ENCODE measurements at regions not wholly inside any gene's neighbourhood (a gene's known extent, or its start where the extent isn't known, plus 50 kb on each side); places are given as distances from the start of the nearest gene placed in this dataset.
"Not testable (repeated sequence)": the region's sequence is repeated elsewhere in the genome, so short reads cannot be mapped to it uniquely, and the experiment has no call there.

DNA sequence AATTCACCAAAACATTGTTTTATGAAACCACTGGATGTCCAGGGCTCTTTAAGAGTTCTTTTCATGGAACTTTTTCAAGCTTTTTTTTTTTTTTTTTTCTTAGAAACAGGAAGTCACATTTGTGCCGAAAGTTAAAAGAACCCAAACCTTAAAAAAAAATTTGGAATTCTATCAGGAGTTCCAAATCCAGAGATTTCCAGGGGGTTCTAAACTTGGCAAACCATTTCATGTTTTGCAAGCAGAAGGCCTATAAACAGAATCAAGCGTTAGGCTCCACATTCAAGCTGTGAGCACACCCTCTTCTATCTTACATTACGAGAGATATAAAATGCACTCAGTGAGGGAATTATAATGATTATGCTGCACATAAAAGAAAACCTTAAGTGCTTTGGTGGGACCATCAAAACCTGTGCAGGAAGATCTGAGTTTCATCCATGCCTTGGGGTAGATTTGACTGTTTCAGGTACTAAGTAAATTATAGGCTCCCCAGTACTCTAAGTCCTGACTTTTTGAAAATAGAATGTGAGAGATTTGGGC, 154.8 kb upstream of the FAR2 start:
- DNase-seq: no peak

- DNase-seq: no peak
Measured at GRCh38 chr12:28996688-28997087, 152.4 kb upstream of the FAR2 start.

DNA sequence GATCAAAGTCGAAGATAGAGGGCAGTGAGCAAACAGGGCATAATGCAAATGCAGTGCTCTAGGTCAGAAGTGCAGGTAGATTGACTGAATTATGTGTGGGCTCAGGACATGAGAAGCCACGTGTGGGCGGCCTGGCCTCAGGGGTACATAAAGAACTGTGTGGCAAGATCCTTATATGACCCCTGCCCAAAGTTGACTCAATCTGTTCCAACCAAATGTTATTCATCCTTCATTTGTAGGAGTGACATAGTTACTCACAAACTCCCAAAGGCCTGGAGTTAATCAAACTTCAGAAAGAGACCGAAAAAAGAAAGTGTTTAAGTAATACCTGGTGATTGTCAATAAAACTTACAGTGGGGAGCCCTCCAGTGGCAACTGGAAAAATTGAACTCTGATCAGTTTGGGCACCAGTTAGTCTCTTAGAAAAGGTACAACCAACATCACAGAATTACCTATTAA, 150.4 kb upstream of the FAR2 start:
- peak in 1 of 2 experiments; percentile 23 for DNase-seq

GRCh38 chr12:29004066-29004935, 144.8 kb upstream of the FAR2 start:
- no peak for DNase-seq

- DNase-seq: no peak
Measured at GRCh38 chr12:29004936-29005304, 144.2 kb upstream of the FAR2 start.

DNA sequence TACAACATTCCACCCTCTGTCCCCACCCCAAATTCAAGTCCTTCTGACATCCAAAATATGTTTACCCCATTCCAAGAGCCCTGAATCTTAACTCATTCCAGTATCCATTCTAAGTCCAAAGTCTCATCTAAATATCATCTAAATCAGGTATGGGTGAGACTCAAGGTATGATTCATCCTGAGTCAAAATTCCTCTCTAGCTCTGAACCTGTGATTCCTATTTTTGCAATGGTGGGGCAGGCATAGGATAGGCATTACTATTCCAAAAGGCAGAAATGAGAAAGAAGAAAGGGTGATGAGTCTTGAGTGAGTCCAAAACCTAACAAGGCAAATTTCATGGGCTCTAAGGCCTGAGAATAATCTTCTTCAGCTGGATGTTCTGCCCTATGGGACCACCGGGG, 140.3 kb upstream of the FAR2 start:
- DNase-seq: no peak

- no peak for DNase-seq
Measured at GRCh38 chr12:29012673-29013072, 136.4 kb upstream of the FAR2 start.

GRCh38 chr12:29017532-29017931, 131.5 kb upstream of the FAR2 start:
- DNase-seq: not testable (repeated sequence)

GRCh38 chr12:29023436-29024076, 125.5 kb upstream of the FAR2 start:
- no peak for DNase-seq

GRCh38 chr12:29024117-29024516, 125.0 kb upstream of the FAR2 start:
- DNase-seq: no peak

DNA sequence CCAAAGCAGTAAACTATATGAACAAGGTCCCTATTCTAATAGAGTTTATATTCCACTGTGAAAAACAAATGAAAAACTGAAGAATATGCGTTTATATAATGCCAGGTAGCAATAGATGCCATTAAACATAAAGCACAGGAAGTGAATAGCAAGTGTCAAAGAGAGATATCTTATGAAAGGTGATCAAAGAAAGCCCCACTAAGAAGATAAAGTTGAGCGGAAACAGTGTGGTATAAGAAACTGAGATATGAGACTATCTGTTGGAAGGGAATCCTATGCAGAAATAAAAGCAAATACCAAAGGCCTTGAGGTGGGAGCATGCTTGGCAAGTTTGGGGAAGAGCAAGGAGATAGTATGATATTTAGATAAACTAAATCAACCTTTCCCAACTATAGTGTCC, 123.1 kb upstream of the FAR2 start:
- no peak for DNase-seq

DNA sequence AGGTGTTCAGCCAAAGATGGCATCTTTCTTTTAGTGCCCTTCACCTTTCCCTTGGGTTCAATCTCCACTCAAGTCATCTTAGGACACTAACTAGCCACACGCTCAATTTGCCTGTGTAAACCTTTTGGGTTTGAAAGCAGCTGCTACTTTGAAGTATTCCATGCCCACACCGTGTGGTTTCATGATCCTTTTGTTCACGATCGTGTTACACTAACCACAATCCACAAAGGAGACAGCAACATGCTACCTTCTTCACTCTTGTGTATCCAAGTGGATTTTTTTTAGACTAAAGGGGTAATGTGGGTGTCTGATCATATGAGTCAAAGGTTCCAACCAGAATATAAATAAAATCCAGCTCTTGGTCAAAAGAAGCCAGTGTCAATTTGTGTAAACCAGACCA, 122.7 kb upstream of the FAR2 start:
- no peak for DNase-seq

- DNase-seq: not testable (repeated sequence)
Measured at GRCh38 chr12:29029484-29029883, 119.6 kb upstream of the FAR2 start.

DNA sequence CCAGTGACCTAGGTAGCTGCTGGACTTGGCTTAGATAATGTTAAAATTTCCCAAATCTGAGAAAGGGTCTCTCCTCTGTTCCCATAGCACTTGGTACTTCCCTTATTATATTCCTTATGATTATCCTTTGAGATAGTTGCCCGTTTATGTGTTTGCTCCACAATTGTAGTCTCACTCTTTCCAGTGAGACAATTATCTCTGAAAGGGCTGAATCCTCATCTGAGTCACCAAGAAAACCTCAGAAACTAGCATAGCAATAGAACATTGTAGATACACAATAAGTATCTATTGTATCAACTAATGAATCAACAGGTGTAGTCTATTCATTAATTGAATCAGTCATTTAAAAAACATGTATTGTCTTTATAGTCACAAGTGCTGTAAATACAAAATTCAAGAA, 119.1 kb upstream of the FAR2 start:
- no peak for DNase-seq

GRCh38 chr12:29032446-29032845, 116.6 kb upstream of the FAR2 start:
- DNase-seq: no peak

- DNase-seq: no peak
Measured at GRCh38 chr12:29033519-29033918, 115.6 kb upstream of the FAR2 start.

GRCh38 chr12:29035112-29035511, 114.0 kb upstream of the FAR2 start:
- DNase-seq: no peak

DNA sequence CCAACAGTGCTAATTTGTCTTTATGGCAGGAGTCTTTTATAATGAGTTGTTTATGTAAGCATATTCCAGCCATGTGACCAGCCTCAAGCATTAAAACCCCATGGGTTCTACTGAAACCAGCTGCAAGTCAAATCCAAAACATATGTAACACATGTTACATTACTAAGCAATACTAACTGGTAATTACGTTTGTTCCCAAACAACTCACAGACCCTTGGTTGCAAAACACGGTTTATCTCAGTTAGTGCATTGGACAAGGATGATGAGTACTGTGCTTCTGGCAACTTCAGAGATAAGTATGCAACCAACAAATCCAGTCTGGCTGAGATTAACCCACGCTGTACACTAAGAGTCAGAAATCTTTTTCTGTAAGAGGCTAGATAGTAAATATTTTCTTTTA, 110.1 kb upstream of the FAR2 start:
- DNase-seq: no peak

DNA sequence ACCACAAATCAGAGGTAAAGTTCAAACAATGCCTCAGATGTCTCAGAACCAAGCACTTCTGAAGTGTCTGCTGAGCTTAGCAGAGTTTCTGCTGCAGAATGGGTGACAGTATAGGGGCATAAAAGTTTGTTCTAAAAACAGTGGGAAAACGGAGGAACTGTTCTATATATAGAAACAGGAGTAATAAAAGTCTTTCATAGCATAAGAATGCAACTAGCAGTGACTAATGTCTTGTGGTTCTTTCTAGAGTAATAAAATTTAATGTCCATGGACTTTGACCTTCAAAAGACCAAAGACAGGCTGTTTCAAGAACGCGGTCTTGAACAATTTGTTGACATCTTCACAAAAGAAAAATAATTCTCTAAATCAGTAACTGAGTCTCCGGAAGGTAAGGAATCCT, 107.5 kb upstream of the FAR2 start:
- no peak for DNase-seq

- no peak for DNase-seq
Measured at GRCh38 chr12:29043069-29043468, 106.0 kb upstream of the FAR2 start.

- DNase-seq: no peak
Measured at GRCh38 chr12:29044799-29045198, 104.3 kb upstream of the FAR2 start.

GRCh38 chr12:29048787-29049186, 100.3 kb upstream of the FAR2 start:
- no peak for DNase-seq

DNA sequence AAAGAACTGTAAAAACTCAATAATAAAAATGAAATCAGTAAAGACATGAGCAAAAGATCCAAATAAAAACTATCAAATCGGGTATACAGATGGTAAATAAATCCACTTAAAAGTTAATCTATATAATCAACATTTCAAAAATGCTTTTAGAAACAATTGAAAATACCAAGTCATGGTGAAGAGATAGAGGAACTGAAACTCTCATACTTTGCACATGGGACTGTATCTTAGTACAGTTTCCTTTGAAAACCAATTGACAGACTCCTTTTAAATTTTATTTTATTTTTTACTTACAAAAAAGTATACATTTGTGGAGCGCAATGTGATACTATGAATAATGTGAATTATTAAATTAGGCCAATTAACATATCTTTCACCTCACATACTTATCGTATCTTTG, 98.6 kb upstream of the FAR2 start:
- no peak for DNase-seq

- no peak for DNase-seq
Measured at GRCh38 chr12:29051221-29051620, 97.9 kb upstream of the FAR2 start.
